ENCODE measurements at regions not wholly inside any gene's neighbourhood (a gene's known extent, or its start where the extent isn't known, plus 50 kb on each side); places are given as distances from the start of the nearest gene placed in this dataset.

DNA sequence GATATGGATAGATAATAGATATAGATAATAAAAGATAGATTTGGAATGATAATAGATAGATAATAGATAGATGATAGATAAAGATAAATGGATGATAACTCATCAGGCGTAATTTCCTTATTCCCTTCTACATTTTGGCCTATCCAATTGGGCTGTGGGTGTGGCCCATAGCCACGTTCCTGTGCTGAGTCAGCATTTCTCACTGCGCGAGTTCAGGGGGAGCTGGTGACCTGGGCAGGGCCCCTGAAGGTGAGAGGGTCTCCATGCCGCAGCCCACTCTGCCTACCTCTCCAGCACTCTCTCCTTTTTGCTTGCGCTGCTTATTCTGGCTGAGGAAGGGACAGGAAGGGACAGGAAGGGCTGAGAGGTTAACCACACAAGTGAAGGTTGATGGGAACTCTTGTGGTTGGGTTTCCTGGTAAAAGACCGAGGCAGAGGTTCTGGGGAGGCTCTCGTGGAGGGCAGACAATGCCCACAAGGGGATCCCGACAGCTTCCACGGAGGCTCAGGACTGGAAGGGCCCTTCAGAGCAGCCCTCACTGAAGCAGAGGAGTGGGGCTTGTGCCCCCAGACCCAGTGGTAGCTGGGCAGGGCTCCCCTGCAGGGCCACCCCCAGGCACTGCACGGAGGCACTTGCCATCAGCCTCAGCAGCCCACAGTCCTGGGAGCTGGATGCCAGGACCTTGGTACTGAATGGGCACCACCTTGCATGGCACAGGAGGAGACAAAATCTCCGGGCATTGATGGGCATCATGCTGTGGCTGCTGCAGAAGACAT is 247.3 kb upstream of the PITRM1 start:
- in situ Hi-C loops (cut with HindIII; ENCODE audit: low sequenced_read_pairs) = no loop called here

DNA sequence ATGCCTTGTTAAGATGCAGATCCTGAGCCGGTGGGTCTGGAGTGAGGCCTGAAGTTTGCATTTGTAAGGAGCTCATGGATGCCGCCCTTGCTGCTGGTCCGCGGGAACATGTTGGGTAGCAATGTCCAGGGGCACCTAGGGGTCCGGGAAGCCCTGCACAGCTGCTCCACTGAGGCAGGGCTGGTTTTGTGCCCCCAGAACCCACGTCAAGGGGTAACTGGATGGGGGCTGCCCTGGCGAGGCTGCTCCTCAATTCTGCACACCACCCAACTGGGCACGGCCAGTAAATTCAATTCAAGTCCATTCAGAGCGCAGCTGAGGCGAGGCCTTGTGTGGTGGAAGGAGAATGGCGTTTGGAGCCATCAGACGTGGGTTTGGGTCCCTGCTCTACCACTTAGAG is 246.3 kb upstream of the PITRM1 start:
- in situ Hi-C loops (cut with HindIII; ENCODE audit: low sequenced_read_pairs) = no loop called here

DNA sequence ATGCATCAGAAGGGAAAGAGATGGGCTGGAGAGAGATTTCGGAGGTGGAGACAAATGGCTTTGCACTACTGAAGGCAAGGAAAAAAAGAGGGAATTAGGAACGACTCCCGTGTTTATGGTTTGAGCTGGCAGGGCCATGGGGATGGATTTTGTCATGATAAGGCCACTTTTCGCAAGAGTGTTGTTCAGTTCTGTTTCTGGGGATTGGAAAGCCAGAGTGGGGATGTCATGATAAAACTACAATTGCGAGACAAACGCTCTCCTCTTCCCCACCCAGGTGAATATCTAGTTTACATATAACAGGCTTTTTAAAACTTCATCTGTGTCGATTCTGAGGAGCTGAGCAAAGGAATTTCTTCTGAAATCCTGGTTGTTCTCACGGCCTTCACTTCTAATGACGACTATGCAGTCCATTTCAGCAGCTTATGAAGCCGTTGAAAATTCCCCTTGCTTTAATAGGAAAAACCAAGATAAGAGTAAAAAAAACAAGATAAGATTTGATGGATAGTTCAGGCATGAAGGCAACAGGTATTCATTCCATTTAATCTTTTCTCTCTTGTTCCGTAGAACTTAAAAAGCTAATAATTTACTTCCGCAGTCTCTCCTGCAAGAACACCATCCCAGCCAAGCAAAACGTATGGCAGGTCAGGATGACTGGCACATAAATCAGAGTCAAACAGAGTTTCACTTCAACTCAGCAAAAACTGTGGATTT is 245.6 kb upstream of the PITRM1 start:
- in situ Hi-C loops (cut with HindIII; ENCODE audit: low sequenced_read_pairs) = no loop called here

DNA sequence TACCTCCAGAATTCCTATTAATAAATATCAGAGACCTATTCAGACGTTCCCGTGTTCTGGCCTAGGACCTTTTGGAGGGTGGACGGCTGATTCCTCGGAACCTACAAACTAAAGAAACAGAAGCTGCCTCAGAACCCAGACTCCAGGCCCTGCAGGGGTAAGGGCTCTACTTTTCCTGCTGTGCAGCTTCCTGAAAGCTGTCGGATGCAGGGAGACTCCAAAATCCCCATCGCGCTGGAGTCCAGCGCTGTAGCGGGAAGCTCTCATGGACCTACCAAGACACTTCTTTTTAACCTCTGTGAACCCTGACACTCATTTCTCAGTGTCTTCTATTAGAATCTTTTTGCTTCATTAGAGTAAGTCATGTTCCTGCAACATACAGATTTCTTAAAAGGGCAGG is 244.5 kb upstream of the PITRM1 start:
- in situ Hi-C loops (cut with HindIII; ENCODE audit: low sequenced_read_pairs) = no loop called here

DNA sequence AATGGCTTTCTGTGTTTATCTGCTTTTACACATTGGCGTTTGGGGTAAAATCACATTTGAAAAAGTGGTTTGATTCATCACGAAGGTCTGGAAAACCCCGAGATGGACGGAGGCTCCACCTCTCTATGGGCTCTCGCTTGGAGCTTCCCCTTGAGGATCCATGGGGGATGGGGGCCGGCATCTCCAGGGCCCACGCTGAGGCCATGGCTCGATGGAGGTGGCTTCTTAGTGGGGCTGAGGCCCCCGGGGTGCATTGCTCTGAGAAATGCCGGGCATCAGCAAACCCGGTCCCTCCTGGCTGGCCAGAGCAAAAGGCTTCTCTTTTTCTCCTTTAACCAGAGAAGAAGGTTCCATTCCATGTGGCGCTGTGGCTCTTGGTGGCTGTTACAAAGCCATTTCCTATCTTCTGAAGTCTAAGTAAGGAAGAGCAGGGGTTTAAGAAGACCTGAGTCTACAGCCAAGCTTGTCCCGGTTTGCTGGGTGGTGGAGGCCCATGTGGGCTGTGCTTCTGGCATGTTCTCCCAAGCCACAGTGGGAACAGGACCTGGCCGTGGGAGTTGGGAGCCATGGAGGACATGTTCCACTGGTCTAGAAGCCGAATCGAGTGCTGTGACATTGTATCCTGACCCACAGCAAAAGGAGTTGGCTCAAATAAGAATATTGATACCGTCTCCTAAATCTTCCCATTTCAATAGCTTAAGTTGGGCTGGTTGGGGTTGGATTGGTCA is 243.5 kb upstream of the PITRM1 start:
- in situ Hi-C loops (cut with HindIII; ENCODE audit: low sequenced_read_pairs) = no loop called here

DNA sequence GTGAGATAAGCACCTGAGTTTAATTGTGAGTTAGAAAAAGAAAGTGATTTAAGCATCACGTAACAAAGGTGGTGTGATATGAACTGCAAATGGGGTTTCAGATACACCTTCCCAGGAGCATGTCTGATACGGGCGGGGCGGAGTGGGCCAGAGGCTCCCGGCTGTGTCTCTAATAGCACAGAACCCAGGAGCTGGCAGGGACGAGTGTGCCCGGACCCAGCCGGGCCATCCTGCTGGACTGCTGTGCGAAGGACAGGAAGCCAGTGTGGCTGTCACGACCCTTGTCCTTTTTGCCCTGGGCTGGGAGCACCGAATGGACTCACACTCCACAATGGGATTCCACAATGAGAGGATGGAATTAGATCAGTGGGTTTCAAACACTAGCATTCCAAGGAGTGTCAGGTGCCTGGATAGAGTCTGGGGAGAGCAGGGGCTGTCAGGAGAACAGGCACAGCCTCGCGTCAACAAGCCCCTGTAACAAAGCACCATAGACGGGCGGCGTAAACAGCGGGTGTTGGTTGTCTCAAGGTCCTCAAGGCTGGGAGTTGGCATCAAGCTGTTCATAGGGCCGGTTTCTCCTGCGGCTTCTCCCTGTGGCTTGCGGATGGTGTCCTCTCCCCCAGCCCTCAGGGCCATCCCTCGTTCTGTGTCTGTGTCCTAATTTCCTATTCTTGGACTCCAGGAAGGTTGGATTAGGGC is 242.6 kb upstream of the PITRM1 start:
- in situ Hi-C loops (cut with HindIII; ENCODE audit: low sequenced_read_pairs) = no loop called here

DNA sequence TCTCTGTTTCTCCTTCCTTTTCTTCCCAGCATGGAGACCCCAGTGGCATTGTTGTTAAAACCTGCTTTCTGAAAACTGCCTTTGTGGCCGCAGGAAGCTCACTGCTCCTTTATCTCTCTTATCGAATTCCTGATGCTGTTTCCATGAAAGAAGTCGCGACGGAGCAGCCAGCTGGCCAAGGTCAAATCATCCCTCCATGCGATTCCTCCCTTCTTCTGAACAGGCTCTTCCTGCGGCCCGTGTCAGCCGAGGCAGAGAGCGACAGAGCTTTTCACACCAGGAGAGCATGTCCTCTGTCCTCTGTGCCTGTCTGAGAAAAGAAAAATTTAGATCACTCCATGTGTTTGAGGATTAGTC is 242.1 kb upstream of the PITRM1 start:
- in situ Hi-C loops (cut with HindIII; ENCODE audit: low sequenced_read_pairs) = no loop called here

DNA sequence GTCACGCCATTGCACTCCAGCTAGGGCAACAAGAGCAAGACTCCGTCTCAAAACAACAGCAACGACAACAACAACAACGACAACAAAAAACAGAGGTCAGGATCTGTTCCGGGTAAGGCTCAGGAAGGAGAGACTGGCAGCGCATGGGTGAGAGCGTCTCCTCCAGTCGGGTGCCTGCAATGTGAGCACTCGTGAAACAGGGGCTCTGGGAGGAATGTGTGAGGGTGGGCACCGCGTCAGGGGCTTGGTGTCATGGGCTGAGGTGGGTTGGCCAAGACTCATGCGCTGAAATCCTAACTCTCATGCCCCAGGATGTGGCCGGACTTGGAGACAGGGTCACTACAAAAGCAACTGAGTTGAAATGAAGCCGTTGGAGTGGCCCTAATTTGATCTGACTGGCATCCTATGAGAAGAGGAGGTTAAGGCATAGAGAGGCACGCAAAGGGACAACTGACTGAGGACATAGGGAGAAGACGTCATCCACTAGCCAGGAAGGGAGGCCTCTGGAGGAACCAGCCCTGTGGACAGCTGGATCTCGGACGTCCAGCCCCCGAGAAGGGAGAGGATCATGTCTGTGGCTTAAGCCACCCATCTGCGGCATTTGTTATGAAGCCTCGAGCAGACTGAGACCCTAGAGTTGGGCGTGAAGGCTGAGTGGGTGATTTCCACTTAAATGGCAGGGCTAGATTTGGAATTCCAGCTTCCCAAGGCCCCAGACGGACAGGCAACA is 241.5 kb upstream of the PITRM1 start:
- in situ Hi-C loops (cut with HindIII; ENCODE audit: low sequenced_read_pairs) = no loop called here

DNA sequence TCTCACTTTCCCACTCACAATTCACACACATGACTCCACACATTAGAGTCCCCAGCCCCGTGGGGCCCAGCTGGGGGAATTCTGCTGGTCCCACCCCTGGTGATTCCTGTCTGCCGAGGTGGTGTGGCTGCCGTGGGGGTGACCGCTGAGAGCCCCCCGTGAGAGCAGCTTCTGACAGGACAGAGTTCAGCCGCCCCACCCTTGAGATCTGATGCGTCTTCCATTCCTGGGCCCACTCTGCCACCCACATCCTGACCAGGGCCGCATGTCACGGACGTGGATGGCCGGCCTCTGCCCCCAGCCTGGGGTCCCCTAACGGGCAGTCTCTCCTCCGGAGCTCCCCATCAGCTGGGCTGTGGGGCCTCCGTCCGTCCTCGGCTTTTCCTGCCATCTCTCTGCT is 240.1 kb upstream of the PITRM1 start:
- in situ Hi-C loops (cut with HindIII; ENCODE audit: low sequenced_read_pairs) = no loop called here

DNA sequence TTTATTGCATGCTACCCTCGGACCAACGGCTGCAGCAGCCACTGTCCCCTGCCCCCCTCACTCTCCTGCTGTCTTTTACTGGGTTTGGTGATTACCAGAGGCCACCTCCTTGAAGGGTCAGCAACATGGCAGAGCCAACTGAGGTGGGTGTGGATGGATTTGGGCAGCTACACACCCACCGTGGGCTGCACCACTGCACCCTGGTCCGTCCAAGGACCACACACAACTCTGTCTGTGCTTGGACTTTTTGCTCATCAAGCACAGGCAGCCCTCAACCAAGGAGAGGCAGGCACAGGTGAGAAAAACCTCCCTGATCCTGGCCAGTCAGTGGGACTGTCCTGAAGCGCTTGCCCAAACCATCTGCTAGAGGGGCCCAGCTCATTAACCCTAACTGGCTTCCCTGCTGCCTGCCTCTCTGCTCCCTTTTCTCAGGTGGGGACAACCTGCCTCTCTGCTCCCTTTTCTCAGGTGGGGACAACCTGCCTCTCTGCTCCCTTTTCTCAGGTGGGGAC is 239.5 kb upstream of the PITRM1 start:
- in situ Hi-C loops (cut with HindIII; ENCODE audit: low sequenced_read_pairs) = no loop called here

DNA sequence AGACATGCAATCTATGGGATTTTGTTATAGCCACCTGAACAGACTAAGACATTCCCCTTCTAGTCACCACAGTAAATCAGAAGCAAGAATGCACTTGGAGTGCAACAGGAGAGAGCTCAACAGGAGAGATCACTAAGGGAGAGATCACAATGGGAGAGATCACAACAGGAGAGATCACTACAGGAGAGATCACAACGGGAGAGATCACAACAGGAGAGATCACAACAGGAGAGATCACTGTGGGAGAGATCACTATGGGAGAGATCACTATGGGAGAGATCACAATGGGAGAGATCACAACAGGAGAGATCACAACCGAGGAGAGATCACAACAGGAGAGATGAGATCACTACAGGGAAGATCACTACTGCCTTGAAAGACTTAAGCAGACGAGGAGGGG is 238.5 kb upstream of the PITRM1 start:
- in situ Hi-C loops (cut with HindIII; ENCODE audit: low sequenced_read_pairs) = no loop called here

DNA sequence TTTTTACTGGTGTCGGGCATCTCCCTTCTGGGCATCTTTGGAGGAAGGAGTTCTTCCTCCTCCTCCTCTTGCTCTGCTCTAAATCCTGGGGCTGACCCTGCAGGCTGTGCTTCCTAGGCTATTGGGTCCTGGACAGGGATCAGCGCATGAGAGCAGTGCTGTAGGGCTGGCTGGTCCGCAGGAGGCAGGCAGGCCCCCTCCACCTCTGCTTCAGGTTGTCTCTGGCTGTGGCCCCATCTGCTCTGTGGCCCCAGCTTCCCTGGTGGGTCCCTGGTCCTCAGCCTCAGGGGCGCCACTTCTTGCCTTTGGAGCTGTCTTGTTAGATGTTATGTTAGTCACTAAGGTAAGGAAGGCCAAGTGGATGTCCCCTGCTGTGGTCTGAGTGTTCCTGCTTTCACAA is 237.3 kb upstream of the PITRM1 start:
- in situ Hi-C loops (cut with HindIII; ENCODE audit: low sequenced_read_pairs) = no loop called here

DNA sequence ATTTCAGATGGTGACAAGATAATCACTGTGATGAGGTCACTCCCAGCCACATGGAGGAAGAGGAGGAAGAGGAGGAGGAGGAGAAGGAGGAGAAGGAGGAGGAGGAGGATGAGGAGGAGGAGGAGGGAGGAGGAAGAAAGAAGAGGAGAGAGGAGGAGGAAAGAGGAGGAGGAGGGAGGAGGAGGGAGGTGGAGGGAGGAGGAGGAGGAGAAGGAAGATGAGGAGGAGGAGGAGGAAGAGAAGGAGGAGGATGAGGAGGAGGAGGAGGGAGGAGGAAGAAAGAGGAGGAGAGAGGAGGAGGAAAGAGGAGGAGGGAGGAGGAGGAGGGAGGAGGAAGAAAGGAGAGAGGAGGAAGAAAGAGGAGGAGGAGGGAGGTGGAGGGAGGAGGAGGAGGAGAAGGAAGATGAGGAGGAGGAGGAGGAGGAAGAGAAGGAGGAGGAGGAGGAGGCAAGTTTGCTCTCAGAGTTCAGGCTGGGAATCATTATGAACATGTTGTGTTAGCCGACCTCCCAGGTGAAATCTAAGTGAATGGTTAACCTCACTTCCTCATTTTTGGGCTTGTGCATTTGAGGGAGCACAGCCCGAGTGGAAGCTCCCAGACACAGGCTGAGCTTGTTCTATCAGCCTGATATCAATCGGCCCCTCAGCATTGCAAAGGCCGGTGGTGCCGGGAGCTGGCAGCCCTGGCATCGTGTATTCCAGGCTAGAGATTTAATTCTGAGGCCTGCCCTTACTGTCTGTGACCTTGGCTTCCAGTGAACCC is 236.2 kb upstream of the PITRM1 start:
- in situ Hi-C loops (cut with HindIII; ENCODE audit: low sequenced_read_pairs) = no loop called here

DNA sequence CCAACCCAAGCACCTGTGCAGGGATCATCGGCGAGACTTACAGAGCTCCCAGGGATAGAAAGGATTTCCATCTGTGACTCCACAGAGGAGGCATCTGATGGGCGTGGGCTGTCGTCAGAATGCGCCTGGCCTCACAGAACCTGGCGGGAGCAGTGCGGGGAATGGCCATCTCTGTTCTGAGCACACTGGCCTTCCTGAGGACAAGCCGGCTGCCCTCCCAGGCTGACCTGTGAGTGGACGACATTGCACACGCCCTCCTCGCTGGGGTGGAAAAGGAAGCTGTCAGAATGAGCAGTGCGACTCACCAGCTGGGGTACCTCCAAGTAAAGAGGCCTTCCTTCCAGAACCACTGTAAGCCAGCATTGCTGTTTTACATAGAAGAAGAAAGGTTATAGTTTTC is 234.6 kb upstream of the PITRM1 start:
- in situ Hi-C loops (cut with HindIII; ENCODE audit: low sequenced_read_pairs) = no loop called here

DNA sequence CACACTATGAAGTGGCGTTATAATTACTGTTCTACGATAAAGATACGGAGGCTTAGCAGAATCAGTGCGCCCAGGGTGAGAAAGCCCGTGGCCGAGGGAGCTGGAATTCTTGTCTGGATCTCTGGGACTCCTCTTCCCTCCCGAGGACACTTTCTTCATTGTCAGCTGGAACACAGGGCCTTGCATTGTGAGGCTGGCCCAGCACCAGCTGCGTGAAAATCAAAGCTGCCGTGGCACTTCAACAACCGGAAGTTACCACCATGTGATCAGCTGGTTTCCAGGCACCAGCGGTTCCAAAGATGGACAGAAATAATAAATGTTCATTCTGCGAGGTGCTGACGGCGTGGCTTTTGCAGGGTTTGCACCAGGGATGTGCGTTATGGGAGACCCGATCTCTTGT is 234.0 kb upstream of the PITRM1 start:
- in situ Hi-C loops (cut with HindIII; ENCODE audit: low sequenced_read_pairs) = no loop called here

DNA sequence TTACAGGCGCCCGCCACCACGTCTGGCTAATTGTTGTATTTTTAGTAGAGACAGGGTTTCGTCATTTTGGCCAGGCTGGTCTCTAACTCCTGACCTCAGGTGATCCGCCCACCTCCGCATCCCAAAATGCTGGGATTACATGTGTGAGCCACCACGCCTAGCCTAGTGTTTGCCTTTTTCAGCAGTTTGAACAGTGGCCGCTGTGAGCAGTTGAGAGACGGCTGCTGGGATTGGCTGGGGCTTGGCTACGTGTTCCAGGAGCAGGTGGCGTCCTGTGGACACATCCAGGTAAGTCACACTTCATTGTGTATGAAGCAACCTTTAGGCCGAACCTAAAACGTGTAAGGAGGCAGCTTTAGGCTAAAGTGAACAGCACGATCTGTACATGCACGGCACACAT is 231.8 kb upstream of the PITRM1 start:
- in situ Hi-C loops (cut with HindIII; ENCODE audit: low sequenced_read_pairs) = loop anchor here (5.0 kb wide), 2 partner anchors 33 to 88 kb away; no protein-coding TSS in a partner anchor

DNA sequence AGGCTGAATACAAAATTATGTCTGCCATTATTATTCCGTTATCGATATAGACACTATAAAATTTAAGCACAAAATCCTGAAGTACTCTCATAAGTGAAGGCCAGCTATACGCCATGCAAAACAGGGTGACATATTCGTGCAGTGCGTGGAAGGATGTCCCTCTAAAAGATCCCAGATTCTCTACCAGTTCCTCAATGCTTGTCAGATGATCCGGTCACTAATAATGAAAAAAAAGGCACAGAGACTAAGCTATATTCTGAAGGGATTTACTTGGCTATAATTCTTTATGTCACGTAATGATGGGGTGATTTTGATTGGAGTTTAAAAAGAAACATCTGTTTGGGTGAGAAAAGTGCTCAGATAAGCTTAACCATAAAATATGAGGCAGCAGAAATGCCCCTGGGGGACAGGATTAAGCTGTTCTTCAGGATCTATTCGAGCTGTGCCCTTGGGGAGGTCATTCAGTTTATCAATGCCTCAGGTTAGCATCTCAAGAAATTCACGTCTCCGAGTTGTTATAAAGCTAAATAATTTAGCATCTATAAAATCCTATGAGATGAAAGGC is 229.7 kb upstream of the PITRM1 start:
- in situ Hi-C loops (cut with HindIII; ENCODE audit: low sequenced_read_pairs) = loop anchor here (5.0 kb wide), 2 partner anchors 35 to 90 kb away; no protein-coding TSS in a partner anchor

DNA sequence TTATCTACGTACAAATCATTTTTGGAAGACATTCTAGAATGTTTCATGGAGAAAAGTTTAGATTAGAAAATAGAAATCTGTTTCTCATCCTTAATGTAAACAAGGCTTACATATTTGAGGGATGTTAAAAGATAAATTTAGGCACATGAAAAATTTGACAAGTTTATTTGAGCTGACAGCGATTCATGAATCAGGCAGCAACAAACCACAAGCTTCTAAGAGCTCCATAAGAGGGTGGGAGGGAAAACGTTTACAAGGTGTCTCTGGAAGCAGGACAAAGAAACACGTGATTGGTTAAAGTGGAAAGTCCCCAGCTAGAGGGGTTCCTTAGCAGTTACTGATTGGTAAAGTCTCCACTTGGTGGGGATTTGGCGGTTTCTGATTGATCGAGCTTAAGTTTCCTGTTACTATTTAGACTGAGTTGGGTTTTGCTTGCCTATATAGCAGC is 228.9 kb upstream of the PITRM1 start:
- in situ Hi-C loops (cut with HindIII; ENCODE audit: low sequenced_read_pairs) = loop anchor here (5.0 kb wide), 2 partner anchors 36 to 91 kb away; no protein-coding TSS in a partner anchor

DNA sequence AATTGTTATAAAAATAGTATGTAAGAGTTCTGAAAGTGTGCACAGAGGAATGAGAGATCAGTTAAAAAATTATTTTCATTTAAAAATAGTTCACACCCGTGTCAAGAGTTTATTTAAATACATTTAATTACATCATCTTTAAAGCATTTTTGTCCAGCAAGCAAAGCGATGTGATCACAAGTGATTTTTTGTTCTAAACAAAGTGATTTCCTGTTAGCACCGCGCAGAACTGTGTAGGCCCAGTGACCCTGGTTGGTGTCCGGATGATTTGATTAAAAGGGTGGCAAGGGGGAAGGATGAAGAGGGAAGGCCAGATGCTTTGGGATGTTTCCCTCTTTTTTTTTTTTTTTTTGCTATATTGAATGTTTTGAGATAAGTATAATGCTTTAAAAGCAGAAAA is 227.8 kb upstream of the PITRM1 start:
- in situ Hi-C loops (cut with HindIII; ENCODE audit: low sequenced_read_pairs) = loop anchor here (5.0 kb wide), 2 partner anchors 37 to 92 kb away; no protein-coding TSS in a partner anchor

Data from endothelial cell of hepatic sinusoid (primary cell).